ENCODE measurements at regions not wholly inside any gene's neighbourhood (a gene's known extent, or its start where the extent isn't known, plus 50 kb on each side); places are given as distances from the start of the nearest gene placed in this dataset.

DNA sequence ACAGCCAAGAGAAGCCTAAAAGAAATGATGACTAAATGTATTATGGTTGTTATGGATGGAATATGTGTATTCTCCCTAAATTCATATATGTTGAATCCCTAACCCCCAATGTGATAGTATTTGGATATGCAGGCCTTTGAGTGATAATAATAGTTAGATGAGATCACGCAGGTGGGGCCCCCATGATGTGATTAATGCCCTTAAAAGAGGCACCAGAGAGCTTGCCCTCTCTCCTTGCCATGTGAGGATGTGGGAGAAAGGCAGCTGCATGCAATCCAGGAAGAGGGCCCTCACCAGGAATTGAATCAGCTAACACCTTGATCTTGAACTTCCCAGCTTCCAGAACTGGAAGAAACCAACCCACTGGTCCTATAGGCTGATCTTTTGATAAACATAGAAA, 190.6 kb upstream of the TCF21 start:
- no peak for TF ChIP-seq CTCF (IDR thresholded peaks at IDR 0.05; ENCODE audit: low read length, missing control alignments)
- H3K4me3 ChIP-seq (replicated peaks; ENCODE audit: low read depth, low read length): no peak overlapping the region
- no peak for DNase-seq (ENCODE audit: low read depth)

GRCh38 chr6:133699741-133700385, 189.1 kb upstream of the TCF21 start:
- H3K4me3 ChIP-seq (replicated peaks; ENCODE audit: low read depth, low read length): no peak overlapping the region
- no peak for TF ChIP-seq CTCF (IDR thresholded peaks at IDR 0.05; ENCODE audit: low read length, missing control alignments)
- no peak for DNase-seq (ENCODE audit: low read depth)

DNA sequence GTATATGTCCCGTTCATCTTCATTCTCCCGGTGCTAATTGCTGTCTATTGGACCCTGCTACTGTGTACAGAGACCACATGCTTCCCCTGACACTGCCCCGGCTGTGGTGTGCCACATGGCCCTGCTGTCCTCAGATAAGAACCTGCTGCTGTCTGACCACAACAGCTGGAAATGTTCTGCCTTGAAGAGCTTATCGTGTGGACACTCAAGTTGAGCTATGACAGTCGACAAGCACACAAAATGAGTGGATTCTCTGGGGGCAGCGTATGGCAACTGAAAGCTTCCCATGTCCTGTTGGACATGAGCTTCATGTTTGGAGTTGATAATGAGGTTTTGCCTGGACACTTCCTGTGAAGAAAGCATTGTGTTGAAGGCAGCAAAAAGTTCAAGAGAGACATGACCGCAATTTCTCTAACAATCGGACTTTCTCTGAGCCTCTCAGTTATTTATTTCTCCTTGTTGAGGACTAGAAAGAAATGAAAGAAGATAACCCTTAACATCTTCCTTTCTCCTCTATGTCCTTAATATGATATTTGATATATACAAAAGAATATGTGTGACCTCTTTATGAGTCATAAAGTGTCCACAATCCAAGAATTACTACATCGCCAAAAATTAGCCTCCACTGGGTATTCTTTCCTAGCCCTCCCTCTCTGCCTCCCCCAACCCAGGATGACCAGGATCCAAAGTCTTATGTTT, 187.1 kb upstream of the TCF21 start:
- TF ChIP-seq CTCF (IDR thresholded peaks at IDR 0.05; ENCODE audit: low read length, missing control alignments): no peak

DNA sequence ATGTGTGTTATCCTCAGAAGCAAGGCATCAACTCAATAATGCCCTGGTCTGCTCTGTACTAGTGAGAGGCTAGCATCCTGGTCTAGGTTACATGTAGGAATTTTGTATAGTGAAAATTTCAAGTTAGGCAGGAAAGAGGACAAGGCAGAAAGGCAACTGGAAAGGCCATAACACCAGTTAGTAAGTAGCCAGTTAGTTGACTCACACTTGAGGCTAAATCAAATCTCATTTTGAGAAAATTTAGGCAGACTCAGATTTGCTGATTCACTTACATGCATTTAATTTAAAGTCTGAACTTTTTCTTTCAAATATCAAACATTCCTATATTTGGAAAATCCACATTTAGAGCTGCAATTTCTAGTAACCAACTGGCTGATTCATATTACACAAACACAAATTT, 184.5 kb upstream of the TCF21 start:
- no peak overlapping the region for H3K4me3 ChIP-seq (replicated peaks; ENCODE audit: low read depth, low read length)
- no peak for DNase-seq (ENCODE audit: low read depth)
- TF ChIP-seq CTCF (IDR thresholded peaks at IDR 0.05; ENCODE audit: low read length, missing control alignments): no peak

More for the DNA sequence above, 187.1 kb upstream of the TCF21 start:
- peak; percentile 66 for DNase-seq (ENCODE audit: low read depth)
- H3K4me3 ChIP-seq (replicated peaks; ENCODE audit: low read depth, low read length): no peak overlapping the region

DNA sequence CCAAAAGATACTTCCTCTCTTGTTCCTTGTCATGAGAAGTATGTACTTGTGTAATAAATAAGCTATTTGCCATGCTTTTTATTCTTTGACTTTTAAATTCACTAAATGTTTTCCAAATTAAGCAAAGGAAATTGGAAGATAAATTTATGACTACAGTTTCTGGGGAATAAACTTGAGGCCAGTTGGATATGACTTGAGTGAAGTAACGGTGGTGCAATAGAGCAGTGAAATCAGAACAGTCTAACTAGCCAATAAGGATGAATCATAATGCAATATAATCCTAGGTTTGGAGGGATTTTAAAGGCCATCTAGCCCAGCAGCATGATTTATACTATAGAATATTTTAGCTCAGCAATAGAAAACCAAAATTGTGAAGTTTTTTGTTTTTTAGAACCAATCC, 183.8 kb upstream of the TCF21 start:
- DNase-seq (ENCODE audit: low read depth): peak; percentile 83
- H3K4me3 ChIP-seq (replicated peaks; ENCODE audit: low read depth, low read length): no peak overlapping the region
- no peak for TF ChIP-seq CTCF (IDR thresholded peaks at IDR 0.05; ENCODE audit: low read length, missing control alignments)

DNA sequence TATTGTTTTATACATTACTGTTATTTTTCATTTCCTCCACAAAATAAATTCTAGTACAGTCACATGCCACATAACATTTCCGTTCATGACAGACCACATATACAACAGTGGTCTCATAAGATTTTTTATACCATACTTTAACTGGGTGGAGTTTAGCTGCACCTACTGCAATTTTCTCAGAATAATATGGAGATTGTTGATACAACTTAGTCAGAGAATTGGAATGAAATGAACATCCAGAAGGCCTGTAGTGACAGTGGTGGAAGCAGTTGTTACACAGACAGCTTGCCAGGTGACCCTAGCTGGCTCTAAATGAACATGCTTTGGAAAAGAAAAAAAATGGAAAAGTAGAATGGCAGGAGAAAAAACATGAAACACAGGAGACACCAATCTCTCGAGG, 183.2 kb upstream of the TCF21 start:
- no peak overlapping the region for H3K4me3 ChIP-seq (replicated peaks; ENCODE audit: low read depth, low read length)
- TF ChIP-seq CTCF (IDR thresholded peaks at IDR 0.05; ENCODE audit: low read length, missing control alignments): no peak
- DNase-seq (ENCODE audit: low read depth): peak; percentile 34

DNA sequence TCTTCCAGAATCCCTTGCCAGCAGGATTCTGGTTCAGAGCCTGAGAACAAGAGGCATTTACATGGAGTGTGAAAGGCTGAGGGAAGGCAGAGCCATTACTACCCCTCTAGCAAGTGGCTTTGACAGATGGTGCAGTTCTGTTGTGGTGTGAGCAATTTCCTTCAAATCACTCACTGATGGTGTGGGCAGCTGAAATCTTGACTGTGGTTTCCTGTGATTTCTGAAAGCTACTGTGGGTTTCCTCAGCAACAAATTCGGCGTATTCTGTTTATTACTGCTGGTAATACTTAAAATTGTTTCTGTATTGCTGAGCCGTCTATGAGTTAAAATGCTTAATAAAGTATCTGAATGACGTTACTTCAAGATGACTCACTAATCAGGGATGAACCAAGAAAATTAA, 181.5 kb upstream of the TCF21 start:
- no peak overlapping the region for H3K4me3 ChIP-seq (replicated peaks; ENCODE audit: low read depth, low read length)
- DNase-seq (ENCODE audit: low read depth): peak; percentile 95
- TF ChIP-seq CTCF (IDR thresholded peaks at IDR 0.05; ENCODE audit: low read length, missing control alignments): no peak

All from fibroblast of pulmonary artery (primary cell).